ENCODE measurements at regions not wholly inside any gene's neighbourhood (a gene's known extent, or its start where the extent isn't known, plus 50 kb on each side); places are given as distances from the start of the nearest gene placed in this dataset.
"Not testable (repeated sequence)": the region's sequence is repeated elsewhere in the genome, so short reads cannot be mapped to it uniquely, and the experiment has no call there.

DNA sequence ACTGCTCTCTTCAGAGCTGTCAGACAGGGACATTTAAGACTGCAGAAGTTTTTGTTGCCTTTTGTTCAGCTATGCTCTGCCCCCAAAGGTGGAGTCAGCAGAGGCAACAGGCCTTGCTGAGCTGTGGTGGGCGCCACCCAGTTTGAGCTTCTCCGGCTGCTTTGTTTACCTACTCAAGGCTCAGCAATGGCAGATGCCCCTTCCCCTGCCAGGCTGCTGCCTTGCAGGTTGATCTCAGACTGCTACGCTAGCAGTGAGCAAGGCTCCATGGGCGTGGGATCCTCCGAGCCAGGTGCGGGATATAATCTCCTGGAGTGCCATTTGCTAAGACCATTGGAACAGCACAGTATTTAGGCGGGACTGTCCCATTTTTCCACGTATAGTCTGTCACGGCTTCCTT lies 371.4 kb upstream of the AMOT start:
- ATAC-seq (ENCODE audit: low read depth): no peak
- H3K36me3 ChIP-seq (ENCODE audit: low read depth): no peaks in the 10 kb centered on the region

DNA sequence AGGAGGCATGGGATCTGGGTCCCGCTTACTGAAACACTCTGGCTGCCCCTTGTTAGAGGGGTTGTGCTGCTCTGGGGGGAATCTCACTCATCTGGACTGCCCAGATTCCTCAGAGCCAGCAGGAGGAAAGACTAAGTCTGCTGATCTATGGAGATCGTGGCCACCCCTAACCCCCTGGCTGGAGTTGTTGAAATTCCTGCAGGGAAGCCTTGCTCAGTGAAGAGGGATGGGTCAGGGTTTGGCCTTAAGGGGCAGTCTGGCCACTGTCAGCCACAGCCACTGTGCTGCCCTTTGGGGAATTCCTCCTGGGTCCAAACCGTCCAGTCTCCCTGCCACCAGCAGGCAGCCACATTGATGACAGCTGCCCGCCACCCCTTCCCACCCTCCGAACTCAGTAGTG lies 362.0 kb upstream of the AMOT start:
- ATAC-seq (ENCODE audit: low read depth): no peak
- Histone ChIP-seq H3K27ac (ENCODE audit: poor library complexity, severe bottlenecking) (no peak overlapping the region), H3K36me3 (ENCODE audit: low read depth) (no peaks in the 10 kb centered on the region), H3K4me1 (ENCODE audit: insufficient read depth, poor library complexity, severe bottlenecking) (no peaks in the 10 kb centered on the region), H3K27me3 (ENCODE audit: insufficient read depth, poor library complexity, severe bottlenecking) (no peaks in the 10 kb centered on the region), H3K9me3 (ENCODE audit: severe bottlenecking) (no peaks in the 10 kb centered on the region), H3K4me3 (ENCODE audit: severe bottlenecking) (no peak overlapping the region)
- TF ChIP-seq, protein P1, sequence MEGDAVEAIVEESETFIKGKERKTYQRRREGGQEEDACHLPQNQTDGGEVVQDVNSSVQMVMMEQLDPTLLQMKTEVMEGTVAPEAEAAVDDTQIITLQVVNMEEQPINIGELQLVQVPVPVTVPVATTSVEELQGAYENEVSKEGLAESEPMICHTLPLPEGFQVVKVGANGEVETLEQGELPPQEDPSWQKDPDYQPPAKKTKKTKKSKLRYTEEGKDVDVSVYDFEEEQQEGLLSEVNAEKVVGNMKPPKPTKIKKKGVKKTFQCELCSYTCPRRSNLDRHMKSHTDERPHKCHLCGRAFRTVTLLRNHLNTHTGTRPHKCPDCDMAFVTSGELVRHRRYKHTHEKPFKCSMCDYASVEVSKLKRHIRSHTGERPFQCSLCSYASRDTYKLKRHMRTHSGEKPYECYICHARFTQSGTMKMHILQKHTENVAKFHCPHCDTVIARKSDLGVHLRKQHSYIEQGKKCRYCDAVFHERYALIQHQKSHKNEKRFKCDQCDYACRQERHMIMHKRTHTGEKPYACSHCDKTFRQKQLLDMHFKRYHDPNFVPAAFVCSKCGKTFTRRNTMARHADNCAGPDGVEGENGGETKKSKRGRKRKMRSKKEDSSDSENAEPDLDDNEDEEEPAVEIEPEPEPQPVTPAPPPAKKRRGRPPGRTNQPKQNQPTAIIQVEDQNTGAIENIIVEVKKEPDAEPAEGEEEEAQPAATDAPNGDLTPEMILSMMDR (IDR thresholded peaks at IDR 0.05; ENCODE audit: poor library complexity, severe bottlenecking): no peak
- DNase-seq (ENCODE audit: low spot score): no peak

More for the DNA sequence above, 371.4 kb upstream of the AMOT start:
- DNase-seq (ENCODE audit: low spot score): no peak
- Histone ChIP-seq H3K27me3 (ENCODE audit: insufficient read depth, poor library complexity, severe bottlenecking) (no peaks in the 10 kb centered on the region), H3K27ac (ENCODE audit: poor library complexity, severe bottlenecking) (no peak overlapping the region), H3K9me3 (ENCODE audit: severe bottlenecking) (no peaks in the 10 kb centered on the region), H3K4me3 (ENCODE audit: severe bottlenecking) (no peak overlapping the region), H3K4me1 (ENCODE audit: insufficient read depth, poor library complexity, severe bottlenecking) (no peaks in the 10 kb centered on the region)
- TF ChIP-seq, protein P1 (IDR thresholded peaks at IDR 0.05; ENCODE audit: poor library complexity, severe bottlenecking): no peak

DNA sequence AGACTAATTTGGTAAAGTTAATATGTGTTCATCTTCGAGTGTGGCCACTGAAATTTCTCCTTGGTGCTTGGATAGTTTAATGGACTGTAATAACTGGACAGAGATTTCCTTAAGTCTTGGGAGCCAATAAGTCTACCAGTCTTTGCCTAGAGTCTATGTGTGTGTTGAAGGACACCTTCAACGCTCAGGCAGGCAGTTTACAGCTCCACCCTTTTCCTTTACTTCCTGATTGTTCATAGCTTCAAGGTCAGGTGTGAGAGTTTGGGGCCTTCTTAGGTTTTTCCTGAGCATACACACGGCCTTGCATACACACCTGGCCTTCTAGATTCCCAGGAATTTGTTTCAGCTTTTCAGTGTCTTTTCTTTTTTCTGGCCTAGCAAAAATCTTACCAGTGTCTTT lies 355.3 kb upstream of the AMOT start:
- Histone ChIP-seq H3K9me3 (ENCODE audit: severe bottlenecking) (no peaks in the 10 kb centered on the region), H3K4me3 (ENCODE audit: severe bottlenecking) (no peak overlapping the region), H3K27me3 (ENCODE audit: insufficient read depth, poor library complexity, severe bottlenecking) (no peaks in the 10 kb centered on the region), H3K27ac (ENCODE audit: poor library complexity, severe bottlenecking) (no peak overlapping the region), H3K36me3 (ENCODE audit: low read depth) (no peaks in the 10 kb centered on the region), H3K4me1 (ENCODE audit: insufficient read depth, poor library complexity, severe bottlenecking) (no peaks in the 10 kb centered on the region)
- no peak for DNase-seq (ENCODE audit: low spot score)
- TF ChIP-seq, protein P1 (IDR thresholded peaks at IDR 0.05; ENCODE audit: poor library complexity, severe bottlenecking): no peak
- no peak for ATAC-seq (ENCODE audit: low read depth)

DNA sequence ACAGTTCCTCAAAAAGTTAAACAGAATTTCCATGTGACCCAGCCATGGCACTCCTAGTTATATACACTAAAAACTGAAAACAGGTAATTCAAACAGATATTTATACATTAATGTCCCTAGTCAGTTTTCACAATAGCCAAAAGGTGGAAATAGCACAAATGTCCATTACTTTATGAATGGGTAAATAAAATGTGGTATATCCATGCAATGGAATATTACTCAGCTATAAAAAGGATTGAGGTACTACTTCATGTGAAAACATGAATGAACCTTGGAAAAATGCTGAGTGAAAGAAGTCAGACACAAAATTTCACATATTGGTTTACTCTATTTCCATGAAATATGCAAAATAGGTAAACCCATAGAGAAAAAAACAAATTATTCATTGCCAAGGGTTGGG lies 351.8 kb upstream of the AMOT start:
- DNase-seq (ENCODE audit: low spot score) (no peak), ATAC-seq (ENCODE audit: low read depth) (no peak)
- no peaks in the 10 kb centered on the region for H3K27me3 ChIP-seq (ENCODE audit: insufficient read depth, poor library complexity, severe bottlenecking)
- no peaks in the 10 kb centered on the region for H3K4me1 ChIP-seq (ENCODE audit: insufficient read depth, poor library complexity, severe bottlenecking)
- H3K27ac ChIP-seq (ENCODE audit: poor library complexity, severe bottlenecking): no peak overlapping the region
- H3K9me3 ChIP-seq (ENCODE audit: severe bottlenecking): no peaks in the 10 kb centered on the region
- no peaks in the 10 kb centered on the region for H3K36me3 ChIP-seq (ENCODE audit: low read depth)
- TF ChIP-seq, protein P1 (IDR thresholded peaks at IDR 0.05; ENCODE audit: poor library complexity, severe bottlenecking): no peak
- no peak overlapping the region for H3K4me3 ChIP-seq (ENCODE audit: severe bottlenecking)

DNA sequence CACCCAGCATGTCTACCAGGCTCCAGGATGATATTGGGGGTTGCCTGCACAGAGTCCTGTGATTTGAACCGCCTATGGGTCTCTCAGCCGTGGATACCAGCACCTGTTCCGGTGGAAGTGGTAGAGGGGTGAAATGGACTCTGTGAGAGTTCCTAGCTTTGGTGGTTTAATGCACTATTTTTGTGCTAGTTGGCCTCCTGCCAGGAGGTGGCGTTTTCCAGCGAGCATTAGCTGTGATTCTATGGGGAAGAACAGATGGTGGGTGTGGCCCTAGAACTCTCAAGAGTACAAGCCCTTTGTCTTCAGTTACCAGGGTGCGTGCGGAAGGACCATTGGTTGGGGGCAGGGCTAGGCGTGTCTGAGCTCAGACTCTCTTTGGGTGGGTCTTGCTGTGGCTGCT lies 316.9 kb upstream of the AMOT start:
- Histone ChIP-seq H3K27ac (ENCODE audit: poor library complexity, severe bottlenecking) (no peak overlapping the region), H3K36me3 (ENCODE audit: low read depth) (no peaks in the 10 kb centered on the region), H3K4me3 (ENCODE audit: severe bottlenecking) (no peak overlapping the region), H3K4me1 (ENCODE audit: insufficient read depth, poor library complexity, severe bottlenecking) (no peaks in the 10 kb centered on the region), H3K27me3 (ENCODE audit: insufficient read depth, poor library complexity, severe bottlenecking) (no peaks in the 10 kb centered on the region), H3K9me3 (ENCODE audit: severe bottlenecking) (no peaks in the 10 kb centered on the region)
- TF ChIP-seq, protein P1 (IDR thresholded peaks at IDR 0.05; ENCODE audit: poor library complexity, severe bottlenecking): no peak
- ATAC-seq (ENCODE audit: low read depth): no peak
- no peak for DNase-seq (ENCODE audit: low spot score)

DNA sequence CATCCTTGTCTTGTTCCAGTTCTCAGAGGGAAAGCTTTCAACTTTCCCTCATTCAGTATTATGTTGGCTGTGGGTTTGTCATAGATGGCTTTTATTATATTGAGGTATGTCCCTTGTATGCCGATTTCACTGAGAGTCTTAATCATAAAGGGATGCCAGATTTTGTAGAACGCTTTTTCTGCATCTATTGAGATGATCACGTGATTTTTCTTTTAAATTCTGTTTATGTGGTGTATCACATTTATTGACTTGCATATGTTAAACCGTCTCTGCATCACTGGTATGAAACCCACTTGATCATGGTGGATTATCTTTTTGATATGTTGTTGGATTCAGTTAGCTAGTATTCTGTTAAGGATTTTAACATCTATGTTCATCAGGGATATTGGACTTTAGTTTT lies 313.7 kb upstream of the AMOT start:
- DNase-seq (ENCODE audit: low spot score); H3K4me1 ChIP-seq (ENCODE audit: insufficient read depth, poor library complexity, severe bottlenecking); H3K36me3 ChIP-seq (ENCODE audit: low read depth); H3K4me3 ChIP-seq (ENCODE audit: severe bottlenecking); ATAC-seq (ENCODE audit: low read depth); H3K27me3 ChIP-seq (ENCODE audit: insufficient read depth, poor library complexity, severe bottlenecking); H3K9me3 ChIP-seq (ENCODE audit: severe bottlenecking); H3K27ac ChIP-seq (ENCODE audit: poor library complexity, severe bottlenecking): not testable (repeated sequence)

All from RWPE2 (cell line).